A673 (cell line): ENCODE measurements at regions not wholly inside any gene's neighbourhood (a gene's known extent, or its start where the extent isn't known, plus 50 kb on each side); places are given as distances from the start of the nearest gene placed in this dataset.

Source experiments
- BruUV-seq: library from RNA; stranded (reverse); fragments of 400-500 nt; replicated peaks from 2 replicates; lab custom pipeline; 2021; lab: Mats Ljungman, UMichigan
- CTCF ChIA-PET: fragments of 300-600 bp; sonication (Branson Sonifier 250); formaldehyde crosslinking; loops from one replicate; lab custom pipeline; 2022; ENCODE audit warnings: antibody characterized with exemption; lab: Charles Lee
- POLR2A ChIA-PET: fragments of 300-600 bp; sonication (Branson Sonifier 250); formaldehyde crosslinking; loops from one replicate; lab custom pipeline; 2022; ENCODE audit warnings: antibody characterized with exemption; ENCODE audit not compliant: low non-redundant PET; lab: Charles Lee
- DNase-seq: peaks from one replicate; pipeline ENCODE4 v3.0.0-alpha.2; 2015; ENCODE audit warnings: low spot score
- H3K27ac ChIP-seq: fragments of 200-600 bp; sonication (generic); 2 replicates; pipeline ENCODE4 v1.5.1; 2016; ENCODE audit warnings: mixed run types, low read depth, mild to moderate bottlenecking, mixed read lengths, antibody characterized with exemption, low read length; ENCODE audit not compliant: poor library complexity, severe bottlenecking
- H3K27me3 ChIP-seq: fragments of 200-600 bp; sonication (generic); replicated peaks from 2 replicates; pipeline ENCODE4 v1.6.1; 2017; ENCODE audit warnings: mixed run types, low read depth, mild to moderate bottlenecking, mixed read lengths, antibody characterized with exemption, low read length; ENCODE audit not compliant: insufficient read depth, poor library complexity
- H3K36me3 ChIP-seq: fragments of 200-600 bp; sonication (generic); 2 replicates; pipeline ENCODE4 v1.6.1; 2016; ENCODE audit warnings: mixed run types, mild to moderate bottlenecking, mixed read lengths, antibody characterized with exemption, low read length; ENCODE audit not compliant: insufficient read depth, poor library complexity, severe bottlenecking
- H3K4me1 ChIP-seq: fragments of 200-600 bp; sonication (generic); 2 replicates; pipeline ENCODE4 v1.6.1; 2017; ENCODE audit warnings: mixed run types, mild to moderate bottlenecking, mixed read lengths, antibody characterized with exemption, low read length; ENCODE audit not compliant: insufficient read depth, poor library complexity, severe bottlenecking
- H3K4me3 ChIP-seq: fragments of 200-600 bp; sonication (generic); 2 replicates; pipeline ENCODE4 v1.5.1; 2016; ENCODE audit warnings: low read depth, mixed run types, mild to moderate bottlenecking, mixed read lengths, low read length; ENCODE audit not compliant: poor library complexity, severe bottlenecking
- H3K9me3 ChIP-seq: fragments of 200-600 bp; sonication (generic); 2 replicates; pipeline ENCODE4 v1.6.1; 2016; ENCODE audit warnings: mixed run types, low read depth, mild to moderate bottlenecking, mixed read lengths, antibody characterized with exemption, low read length; ENCODE audit not compliant: poor library complexity, severe bottlenecking
- EZH2 ChIP-seq: fragments of 200-600 bp; sonication (generic); IDR thresholded peaks from 2 replicates; pipeline ENCODE4 v1.6.1; 2017; ENCODE audit warnings: borderline replicate concordance, low read depth, mild to moderate bottlenecking, mixed read lengths, antibody characterized with exemption, low read length; ENCODE audit not compliant: poor library complexity, severe bottlenecking
- intact Hi-C: fragments of 100-400 bp; cut with micrococcal nuclease; formaldehyde crosslinking; loops from one replicate; pipeline ENCODE4 v1.10.0; 2022; ENCODE audit not compliant: unreplicated experiment
- TF ChIP-seq, protein P1 (sequence below): fragments of 300-800, 200-600 bp; sonication (generic); conservative IDR thresholded peaks from 2 replicates; pipeline ENCODE4 v1.5.1; 2017; ENCODE audit warnings: low read depth, mild to moderate bottlenecking, antibody characterized with exemption, low read length, moderate library complexity, mixed read lengths

DNA sequence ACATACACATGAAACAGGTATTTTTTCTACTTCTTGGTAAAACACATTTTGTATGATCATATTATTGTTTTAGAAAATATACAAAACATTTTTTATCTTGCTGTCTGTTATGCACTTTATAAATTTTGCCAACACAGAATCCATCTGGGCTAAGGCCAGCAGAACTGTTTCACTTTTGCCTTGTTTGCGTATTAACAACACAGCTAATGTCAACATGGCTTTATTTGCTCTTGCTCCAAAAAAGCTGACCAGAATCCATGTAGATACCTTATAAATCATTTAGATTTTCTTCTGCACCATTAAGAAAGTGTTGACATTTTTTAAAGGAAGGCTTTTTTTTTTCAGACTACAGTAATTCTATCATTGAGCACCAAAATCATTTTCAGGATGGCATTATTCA is 58.1 kb upstream of the PGR start:
- H3K4me3 ChIP-seq: no peak overlapping the region
- no peaks in the 10 kb centered on the region for H3K27me3 ChIP-seq
- no TSS peak for BruUV-seq
- no peaks in the 10 kb centered on the region for H3K9me3 ChIP-seq
- H3K36me3 ChIP-seq: no peaks in the 10 kb centered on the region
- CTCF ChIA-PET: no interaction called here
- intact Hi-C loops: no loop called here
- POLR2A ChIA-PET: no interaction called here
- H3K4me1 ChIP-seq: no peaks in the 10 kb centered on the region
- TF ChIP-seq EZH2: no peak
- TF ChIP-seq, protein P1, sequence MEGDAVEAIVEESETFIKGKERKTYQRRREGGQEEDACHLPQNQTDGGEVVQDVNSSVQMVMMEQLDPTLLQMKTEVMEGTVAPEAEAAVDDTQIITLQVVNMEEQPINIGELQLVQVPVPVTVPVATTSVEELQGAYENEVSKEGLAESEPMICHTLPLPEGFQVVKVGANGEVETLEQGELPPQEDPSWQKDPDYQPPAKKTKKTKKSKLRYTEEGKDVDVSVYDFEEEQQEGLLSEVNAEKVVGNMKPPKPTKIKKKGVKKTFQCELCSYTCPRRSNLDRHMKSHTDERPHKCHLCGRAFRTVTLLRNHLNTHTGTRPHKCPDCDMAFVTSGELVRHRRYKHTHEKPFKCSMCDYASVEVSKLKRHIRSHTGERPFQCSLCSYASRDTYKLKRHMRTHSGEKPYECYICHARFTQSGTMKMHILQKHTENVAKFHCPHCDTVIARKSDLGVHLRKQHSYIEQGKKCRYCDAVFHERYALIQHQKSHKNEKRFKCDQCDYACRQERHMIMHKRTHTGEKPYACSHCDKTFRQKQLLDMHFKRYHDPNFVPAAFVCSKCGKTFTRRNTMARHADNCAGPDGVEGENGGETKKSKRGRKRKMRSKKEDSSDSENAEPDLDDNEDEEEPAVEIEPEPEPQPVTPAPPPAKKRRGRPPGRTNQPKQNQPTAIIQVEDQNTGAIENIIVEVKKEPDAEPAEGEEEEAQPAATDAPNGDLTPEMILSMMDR: no peak
- DNase-seq: no peak
- no peak overlapping the region for H3K27ac ChIP-seq

DNA sequence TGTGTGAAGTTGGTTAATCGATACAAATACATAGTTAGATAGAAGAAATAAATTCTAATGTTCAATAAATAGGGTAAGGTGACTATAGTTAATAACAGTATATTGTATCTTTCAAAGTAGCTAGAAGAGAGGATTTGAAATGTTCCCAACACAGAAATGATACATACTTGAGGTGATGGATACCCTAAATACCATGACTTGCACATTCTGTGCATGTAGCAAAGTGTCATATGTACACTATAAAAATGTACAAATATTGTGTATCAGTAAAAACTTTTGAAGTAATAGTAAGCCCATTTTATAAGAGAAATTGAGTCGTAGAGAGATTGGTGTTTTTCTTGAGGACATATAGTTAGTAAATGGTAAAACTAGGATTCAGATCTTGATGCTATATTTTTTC is 56.4 kb upstream of the PGR start:
- Histone ChIP-seq H3K9me3 (no peaks in the 10 kb centered on the region), H3K36me3 (no peaks in the 10 kb centered on the region), H3K4me3 (no peak overlapping the region), H3K27ac (no peak overlapping the region), H3K27me3 (no peaks in the 10 kb centered on the region), H3K4me1 (no peaks in the 10 kb centered on the region)
- ChIA-PET POLR2A (no interaction called here), CTCF (no interaction called here)
- intact Hi-C loops: no loop called here
- TF ChIP-seq EZH2: no peak
- TF ChIP-seq, protein P1: no peak
- DNase-seq: no peak
- no TSS peak for BruUV-seq

DNA sequence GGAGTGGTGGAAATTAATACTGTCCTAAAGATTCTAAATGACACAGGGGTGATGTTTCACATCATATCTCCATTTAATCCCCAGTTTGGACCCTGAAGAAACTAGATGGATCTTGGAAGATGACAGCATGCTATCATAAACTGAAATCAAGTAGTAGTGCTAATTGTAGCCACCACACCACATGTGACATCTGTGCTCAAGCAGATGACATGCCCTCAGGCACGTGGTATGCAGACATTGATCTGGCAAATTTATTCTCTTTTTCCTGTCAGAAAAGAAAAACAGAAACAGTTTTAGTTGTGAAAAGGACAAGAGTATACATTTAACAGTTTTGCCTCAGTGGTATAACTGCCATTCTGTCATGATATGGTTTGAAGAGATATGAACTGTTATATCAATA is 52.9 kb upstream of the PGR start:
- no peak for TF ChIP-seq EZH2
- TF ChIP-seq, protein P1: no peak
- CTCF ChIA-PET: no interaction called here

More for the DNA sequence above, 52.9 kb upstream of the PGR start:
- POLR2A ChIA-PET: no interaction called here
- Histone ChIP-seq H3K9me3 (no peaks in the 10 kb centered on the region), H3K4me1 (no peaks in the 10 kb centered on the region), H3K36me3 (no peaks in the 10 kb centered on the region), H3K27me3 (no peaks in the 10 kb centered on the region), H3K27ac (no peak overlapping the region), H3K4me3 (no peak overlapping the region)
- DNase-seq: no peak
- intact Hi-C loops: no loop called here
- BruUV-seq: no TSS peak
